Ovary (tissue), 3 donors: ENCODE measurements at regions not wholly inside any gene's neighbourhood (a gene's known extent, or its start where the extent isn't known, plus 50 kb on each side); places are given as distances from the start of the nearest gene placed in this dataset.

Experiments
- CTCF ChIP-seq, 3 donors: fragments of 450-650 bp in 2 of 3; fragments of 200-600 bp in 1 of 3; IDR thresholded peaks; one replicate each; pipeline versions ENCODE4 v1.5.1 to v1.8.0; 2016 to 2022; ENCODE audit warnings: antibody characterized with exemption in 3 of 3, mild to moderate bottlenecking in 1 of 3
- EP300 ChIP-seq: sonication (generic); formaldehyde crosslinking; IDR thresholded peaks from one replicate; pipeline ENCODE4 v1.6.1; 2017; ENCODE audit warnings: antibody characterized with exemption
- POLR2A ChIP-seq: fragments of 450-650 bp; IDR thresholded peaks from one replicate; pipeline ENCODE4 v1.6.1; 2017; ENCODE audit warnings: antibody characterized with exemption, mild to moderate bottlenecking, moderate library complexity
- donor health status: DM: no; HTN: no; CAD: no.

GRCh38 chr12:27852742-27853141, 72.7 kb upstream of the MANSC4 start:
- no peak for TF ChIP-seq CTCF (IDR thresholded peaks at IDR 0.05)
- no peak for TF ChIP-seq EP300
- TF ChIP-seq POLR2A = no peak
